ENCODE measurements at regions not wholly inside any gene's neighbourhood (a gene's known extent, or its start where the extent isn't known, plus 50 kb on each side); places are given as distances from the start of the nearest gene placed in this dataset.

GRCh38 chr1:62386351-62387121 is 50.3 kb upstream of the USP1 start:
- Histone ChIP-seq H3K4me2 (ENCODE audit: low read length) (no peak overlapping the region), H3K4me1 (ENCODE audit: insufficient read depth, low read length) (no peaks in the 10 kb centered on the region), H3K27ac (ENCODE audit: low read length) (no peak overlapping the region), H3K9ac (ENCODE audit: low read length) (no peak overlapping the region), H3K4me3 (ENCODE audit: low read length) (no peak overlapping the region), H3K9me2 (replicated peaks; ENCODE audit: low read length) (no peaks in the 10 kb centered on the region), H3F3A (ENCODE audit: low read length, unreplicated experiment) (no peaks in the 10 kb centered on the region), H3K27me3 (ENCODE audit: low read length) (no peaks in the 10 kb centered on the region), H3K36me3 (ENCODE audit: low read depth, low read length) (no peaks in the 10 kb centered on the region), H3K79me2 (ENCODE audit: low read length) (no peaks in the 10 kb centered on the region), H4K20me1 (ENCODE audit: low read length) (no peaks in the 10 kb centered on the region), H2AFZ (ENCODE audit: low read length) (no peak overlapping the region), H3K9me3 (ENCODE audit: low read length) (no peaks in the 10 kb centered on the region)
- TF ChIP-seq EZH2 (IDR thresholded peaks at IDR 0.05; ENCODE audit: low read length, unreplicated experiment) (no peak), EZH2phosphoT487 (IDR thresholded peaks at IDR 0.05; ENCODE audit: borderline replicate concordance, low read length) (no peak), CTCF (conservative IDR thresholded peaks at IDR 0.05; ENCODE audit: low read depth, low read length) (no peak)
- ChIA-PET CTCF (no interaction called here), POLR2A (ENCODE audit: unreplicated experiment) (no interaction called here)
- intact Hi-C loops (cut with micrococcal nuclease), result no loop called here
- DNase-seq (no peak), ATAC-seq (no peak)
- no TSS peak for BruUV-seq (replicated peaks)

Measured in PC-3 (cell line).